Vagina (tissue), 2 donors: ENCODE measurements at regions not wholly inside any gene's neighbourhood (a gene's known extent, or its start where the extent isn't known, plus 50 kb on each side); places are given as distances from the start of the nearest gene placed in this dataset.

Experiments
- DNase-seq, 2 donors: peaks; one replicate each; pipeline ENCODE4 v3.0.0-alpha.2; 2017; ENCODE audit errors: extremely low spot score in 2 of 2
- H3K27ac ChIP-seq: fragments of 200-600 bp; sonication (generic); one replicate; pipeline ENCODE4 v1.5.1; 2019
- H3K27me3 ChIP-seq: fragments of 200-600 bp; sonication (generic); one replicate; pipeline ENCODE4 v1.5.1; 2019
- H3K36me3 ChIP-seq, 2 donors: fragments of 200-600 bp; sonication (generic); one replicate each; pipeline ENCODE4 v1.5.1; 2017 to 2019
- H3K4me1 ChIP-seq: fragments of 200-600 bp; sonication (generic); one replicate; pipeline ENCODE4 v1.5.1; 2019
- H3K4me3 ChIP-seq, 2 donors: fragments of 200-600 bp; sonication (generic); 1 replicate in 1 of 2; 2 replicates in 1 of 2; pipeline ENCODE4 v1.5.1; 2016 to 2019
- H3K9me3 ChIP-seq: fragments of 200-600 bp; sonication (generic); one replicate; pipeline ENCODE4 v1.5.1; 2019
- POLR2A ChIP-seq, 2 donors: fragments of 450-650 bp; IDR thresholded peaks; one replicate each; pipeline ENCODE4 v1.6.1; 2017; ENCODE audit warnings: antibody characterized with exemption in 2 of 2, mild to moderate bottlenecking in 2 of 2, moderate library complexity in 2 of 2
- POLR2AphosphoS5 ChIP-seq, 2 donors: sonication (generic); formaldehyde crosslinking; IDR thresholded peaks; one replicate each; pipeline ENCODE4 v1.9.0; 2017; ENCODE audit warnings: antibody characterized with exemption in 2 of 2, mild to moderate bottlenecking in 2 of 2, low read depth in 1 of 2; ENCODE audit not compliant: insufficient read depth in 1 of 2
- intact Hi-C: fragments of 100-400 bp; cut with DNase I; formaldehyde crosslinking; loops from one replicate; pipeline ENCODE4 v1.15.1; 2023
- TF ChIP-seq, protein P1 (sequence below), 3 experiments: fragments of 450-650 bp in 2 of 3; fragments of 200-600 bp in 1 of 3; sonication (generic) in 1 of 3; IDR thresholded peaks; one replicate each; pipeline ENCODE4 v1.5.1; 2017 to 2019; ENCODE audit warnings: antibody characterized with exemption in 3 of 3, mild to moderate bottlenecking in 2 of 3, moderate library complexity in 2 of 3

DNA sequence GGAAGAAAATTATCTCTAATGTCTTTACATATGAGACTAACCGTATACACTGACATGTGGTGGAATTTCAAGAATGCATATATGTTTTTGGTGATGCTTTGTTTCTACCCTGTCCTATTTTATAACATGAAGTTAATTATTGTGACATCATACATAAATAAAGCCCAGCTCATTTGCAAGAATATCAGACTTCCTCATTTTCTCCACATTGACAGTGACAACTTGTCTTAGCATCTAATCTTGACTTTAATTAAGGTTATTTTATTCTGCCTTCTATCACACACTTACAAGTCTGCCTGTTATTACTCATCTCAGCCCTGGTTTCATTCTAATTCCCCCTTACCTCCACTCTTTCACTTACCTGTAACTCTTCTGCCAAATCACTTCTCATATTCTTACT is 140.6 kb upstream of the STARD13 start:
- no peak overlapping the region for H3K27ac ChIP-seq
- no peaks in the 10 kb centered on the region for H3K36me3 ChIP-seq

DNA sequence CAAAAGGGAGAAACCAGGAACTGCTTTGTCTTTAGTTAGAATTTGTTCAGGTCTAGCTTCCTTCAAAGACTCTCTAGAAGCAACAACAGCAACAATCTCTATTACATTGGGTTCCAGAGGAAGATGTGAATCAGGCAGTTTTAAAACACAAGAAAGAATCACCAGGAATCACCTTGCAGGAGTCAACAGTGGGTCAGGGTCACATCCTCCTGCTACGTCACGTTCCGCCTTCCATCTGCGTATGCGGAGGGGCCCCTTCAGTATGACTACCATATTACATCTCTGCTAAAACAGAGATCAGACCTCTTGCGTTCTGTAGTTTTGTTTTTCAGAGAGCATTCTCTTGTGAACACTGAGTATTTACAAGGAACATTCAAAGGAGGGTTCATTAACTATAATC is 147.8 kb upstream of the STARD13 start:
- no peak overlapping the region for H3K27ac ChIP-seq
- intact Hi-C loops: no loop called here

More for the DNA sequence above, 140.6 kb upstream of the STARD13 start:
- TF ChIP-seq, protein P1, sequence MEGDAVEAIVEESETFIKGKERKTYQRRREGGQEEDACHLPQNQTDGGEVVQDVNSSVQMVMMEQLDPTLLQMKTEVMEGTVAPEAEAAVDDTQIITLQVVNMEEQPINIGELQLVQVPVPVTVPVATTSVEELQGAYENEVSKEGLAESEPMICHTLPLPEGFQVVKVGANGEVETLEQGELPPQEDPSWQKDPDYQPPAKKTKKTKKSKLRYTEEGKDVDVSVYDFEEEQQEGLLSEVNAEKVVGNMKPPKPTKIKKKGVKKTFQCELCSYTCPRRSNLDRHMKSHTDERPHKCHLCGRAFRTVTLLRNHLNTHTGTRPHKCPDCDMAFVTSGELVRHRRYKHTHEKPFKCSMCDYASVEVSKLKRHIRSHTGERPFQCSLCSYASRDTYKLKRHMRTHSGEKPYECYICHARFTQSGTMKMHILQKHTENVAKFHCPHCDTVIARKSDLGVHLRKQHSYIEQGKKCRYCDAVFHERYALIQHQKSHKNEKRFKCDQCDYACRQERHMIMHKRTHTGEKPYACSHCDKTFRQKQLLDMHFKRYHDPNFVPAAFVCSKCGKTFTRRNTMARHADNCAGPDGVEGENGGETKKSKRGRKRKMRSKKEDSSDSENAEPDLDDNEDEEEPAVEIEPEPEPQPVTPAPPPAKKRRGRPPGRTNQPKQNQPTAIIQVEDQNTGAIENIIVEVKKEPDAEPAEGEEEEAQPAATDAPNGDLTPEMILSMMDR (IDR thresholded peaks at IDR 0.05): no peak
- TF ChIP-seq POLR2AphosphoS5 (IDR thresholded peaks at IDR 0.05; ENCODE audit: insufficient read depth in 1 of 2, low read depth in 1 of 2) (no peak), POLR2A (IDR thresholded peaks at IDR 0.05) (no peak)
- DNase-seq: no peak
- intact Hi-C loops: no loop called here
- H3K27me3 ChIP-seq: no peaks in the 10 kb centered on the region
- no peaks in the 10 kb centered on the region for H3K4me1 ChIP-seq
- no peak overlapping the region for H3K4me3 ChIP-seq
- no peaks in the 10 kb centered on the region for H3K9me3 ChIP-seq

DNA sequence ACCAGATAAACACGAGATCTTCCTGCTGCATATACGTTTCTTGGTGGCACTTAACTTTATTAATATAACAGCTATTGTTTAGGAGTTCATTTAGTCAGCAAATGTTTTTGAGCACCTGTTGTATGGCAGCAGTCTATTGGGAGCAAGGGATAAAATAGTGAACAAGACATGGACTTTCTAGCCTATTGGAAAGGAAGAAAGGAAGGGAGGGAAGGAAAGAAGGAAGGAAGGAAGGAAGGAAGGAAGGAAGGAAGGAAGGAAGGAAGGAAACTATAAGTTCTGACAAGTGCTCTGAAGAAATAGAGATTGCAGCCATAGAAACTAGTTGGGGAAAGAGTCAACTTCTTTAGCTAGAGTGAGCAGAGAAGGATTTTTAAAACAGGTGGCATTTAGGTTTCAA is 149.1 kb upstream of the STARD13 start:
- Histone ChIP-seq H3K27me3 (no peaks in the 10 kb centered on the region), H3K36me3 (no peaks in the 10 kb centered on the region), H3K4me1 (no peaks in the 10 kb centered on the region), H3K9me3 (no peaks in the 10 kb centered on the region), H3K4me3 (no peak overlapping the region), H3K27ac (no peak overlapping the region)
- TF ChIP-seq POLR2AphosphoS5 (IDR thresholded peaks at IDR 0.05; ENCODE audit: insufficient read depth in 1 of 2, low read depth in 1 of 2) (no peak), POLR2A (IDR thresholded peaks at IDR 0.05) (no peak)
- TF ChIP-seq, protein P1 (IDR thresholded peaks at IDR 0.05): no peak
- intact Hi-C loops: no loop called here
- no peak for DNase-seq

More for the DNA sequence above, 147.8 kb upstream of the STARD13 start:
- no peaks in the 10 kb centered on the region for H3K27me3 ChIP-seq
- H3K4me1 ChIP-seq: no peaks in the 10 kb centered on the region
- no peak overlapping the region for H3K4me3 ChIP-seq
- H3K36me3 ChIP-seq: no peaks in the 10 kb centered on the region
- DNase-seq: no peak
- no peak for TF ChIP-seq POLR2AphosphoS5 (IDR thresholded peaks at IDR 0.05; ENCODE audit: insufficient read depth in 1 of 2, low read depth in 1 of 2)
- TF ChIP-seq POLR2A (IDR thresholded peaks at IDR 0.05): no peak
- TF ChIP-seq, protein P1 (IDR thresholded peaks at IDR 0.05): no peak
- H3K9me3 ChIP-seq: no peaks in the 10 kb centered on the region

DNA sequence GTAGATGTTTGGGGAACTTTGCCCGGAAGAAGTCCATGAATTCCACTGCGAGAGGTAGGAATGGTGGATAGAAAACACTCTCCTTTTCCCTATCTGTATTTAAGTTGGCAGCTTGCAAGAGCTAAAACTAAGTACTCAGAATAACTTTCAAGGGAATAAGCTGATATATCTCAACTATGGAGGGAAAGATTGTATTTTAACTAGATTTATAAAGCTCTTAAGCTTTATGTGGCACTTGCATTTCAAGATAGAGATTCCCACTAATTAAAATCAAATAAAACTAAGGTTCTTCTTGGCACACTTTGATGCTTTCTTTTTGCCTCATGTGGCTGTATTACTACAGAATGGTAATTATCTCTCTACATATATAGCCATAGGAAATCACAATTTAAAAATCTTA is 149.7 kb upstream of the STARD13 start:
- intact Hi-C loops: no loop called here
- DNase-seq: no peak
- no peak overlapping the region for H3K27ac ChIP-seq
- no peak overlapping the region for H3K4me3 ChIP-seq
- no peaks in the 10 kb centered on the region for H3K36me3 ChIP-seq
- H3K4me1 ChIP-seq: no peaks in the 10 kb centered on the region
- no peaks in the 10 kb centered on the region for H3K9me3 ChIP-seq
- TF ChIP-seq, protein P1 (IDR thresholded peaks at IDR 0.05): no peak
- TF ChIP-seq POLR2A (IDR thresholded peaks at IDR 0.05): no peak
- no peak for TF ChIP-seq POLR2AphosphoS5 (IDR thresholded peaks at IDR 0.05; ENCODE audit: insufficient read depth in 1 of 2, low read depth in 1 of 2)
- no peaks in the 10 kb centered on the region for H3K27me3 ChIP-seq

DNA sequence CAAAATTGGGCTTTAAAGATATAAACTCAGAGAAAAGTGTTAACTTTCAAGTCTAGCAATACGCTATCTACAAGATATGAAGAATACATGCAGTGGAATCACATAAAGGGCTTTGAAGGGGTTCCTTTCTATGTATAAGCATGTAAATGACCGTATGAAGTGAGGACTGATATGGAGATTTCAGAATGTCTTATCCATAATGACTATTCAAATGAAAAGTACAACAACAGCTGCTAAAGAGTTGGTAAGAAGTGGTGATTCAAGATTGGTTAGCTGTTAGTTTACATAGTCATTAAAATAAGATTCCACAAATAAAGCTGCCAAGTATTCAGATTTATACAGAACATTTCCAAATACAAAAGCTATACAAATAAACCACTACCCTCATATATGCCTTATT is 153.4 kb upstream of the STARD13 start:
- no peak overlapping the region for H3K27ac ChIP-seq
- TF ChIP-seq POLR2AphosphoS5 (IDR thresholded peaks at IDR 0.05; ENCODE audit: insufficient read depth in 1 of 2, low read depth in 1 of 2) (no peak), POLR2A (IDR thresholded peaks at IDR 0.05) (no peak)
- TF ChIP-seq, protein P1 (IDR thresholded peaks at IDR 0.05): no peak
- H3K4me3 ChIP-seq: no peak overlapping the region
- no peaks in the 10 kb centered on the region for H3K27me3 ChIP-seq
- no peaks in the 10 kb centered on the region for H3K4me1 ChIP-seq
- no peaks in the 10 kb centered on the region for H3K36me3 ChIP-seq
- no peak for DNase-seq
- intact Hi-C loops: no loop called here
- no peaks in the 10 kb centered on the region for H3K9me3 ChIP-seq
